ENCODE measurements at regions not wholly inside any gene's neighbourhood (a gene's known extent, or its start where the extent isn't known, plus 50 kb on each side); places are given as distances from the start of the nearest gene placed in this dataset.

DNA sequence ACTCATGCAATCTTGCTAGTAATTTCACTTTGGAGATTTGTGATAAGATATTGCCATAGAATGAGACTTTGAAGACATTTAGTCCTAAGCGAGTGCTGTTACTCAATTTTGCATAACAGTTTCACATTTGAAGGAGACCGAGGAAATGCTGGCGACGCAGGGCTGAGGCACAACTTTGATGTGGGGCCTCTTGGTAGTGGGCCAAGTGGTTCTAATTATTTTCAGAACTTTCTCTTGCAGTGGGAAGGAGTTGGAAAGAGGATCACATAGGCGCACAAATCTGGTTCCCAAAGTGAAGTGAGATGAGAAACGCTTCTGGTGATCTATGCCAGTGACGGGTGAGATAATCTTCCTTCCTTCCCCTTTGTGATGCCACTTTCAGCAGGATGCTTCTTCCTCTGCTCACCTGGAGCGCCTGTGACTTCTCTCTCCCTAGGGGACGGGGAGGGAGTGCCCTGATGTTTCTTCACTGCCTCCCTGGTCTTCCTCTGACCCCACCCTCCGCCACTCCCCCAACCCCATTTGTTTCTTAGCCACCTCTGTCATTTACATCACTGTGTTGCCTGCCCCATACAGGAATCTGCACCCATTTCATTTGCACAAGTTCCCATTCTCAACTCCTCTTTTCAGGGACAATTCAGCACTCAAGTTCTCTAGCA is 138.9 kb upstream of the MID1 start:
- H3K4me1 Mint-ChIP-seq: no peaks in the 10 kb centered on the region
- DNase-seq: no peak
- no peaks in the 10 kb centered on the region for H3K36me3 Mint-ChIP-seq (ENCODE audit: low read depth)
- H3K4me3 Mint-ChIP-seq: no peak overlapping the region
- H3K27ac Mint-ChIP-seq: no peak overlapping the region
- H3K9me3 Mint-ChIP-seq: no peaks in the 10 kb centered on the region
- no peaks in the 10 kb centered on the region for H3K27me3 Mint-ChIP-seq
- ATAC-seq: no peak

DNA sequence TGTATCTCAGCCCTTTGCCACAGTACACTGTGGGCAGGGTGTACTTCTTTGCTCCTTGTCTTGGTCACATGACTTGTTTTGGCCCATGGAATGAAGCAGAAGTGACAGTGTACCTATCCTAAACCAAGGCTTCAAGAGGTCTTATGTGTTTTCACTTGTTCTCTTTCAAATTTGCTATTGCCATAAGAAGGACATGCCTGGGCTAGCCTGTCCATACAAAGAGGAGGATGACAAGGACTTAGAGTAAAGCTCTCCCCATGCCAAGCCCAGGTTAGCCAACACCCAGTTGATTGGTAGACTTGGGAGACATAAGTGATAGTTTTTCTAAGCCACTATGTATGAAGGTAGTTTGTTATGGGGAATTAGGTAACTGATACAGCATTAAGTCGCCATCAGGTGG is 141.1 kb upstream of the MID1 start:
- Mint-ChIP-seq H3K4me1 (no peaks in the 10 kb centered on the region), H3K27ac (no peak overlapping the region), H3K9me3 (no peaks in the 10 kb centered on the region), H3K27me3 (no peaks in the 10 kb centered on the region), H3K4me3 (no peak overlapping the region), H3K36me3 (ENCODE audit: low read depth) (no peaks in the 10 kb centered on the region)
- no peak for DNase-seq
- no peak for ATAC-seq

DNA sequence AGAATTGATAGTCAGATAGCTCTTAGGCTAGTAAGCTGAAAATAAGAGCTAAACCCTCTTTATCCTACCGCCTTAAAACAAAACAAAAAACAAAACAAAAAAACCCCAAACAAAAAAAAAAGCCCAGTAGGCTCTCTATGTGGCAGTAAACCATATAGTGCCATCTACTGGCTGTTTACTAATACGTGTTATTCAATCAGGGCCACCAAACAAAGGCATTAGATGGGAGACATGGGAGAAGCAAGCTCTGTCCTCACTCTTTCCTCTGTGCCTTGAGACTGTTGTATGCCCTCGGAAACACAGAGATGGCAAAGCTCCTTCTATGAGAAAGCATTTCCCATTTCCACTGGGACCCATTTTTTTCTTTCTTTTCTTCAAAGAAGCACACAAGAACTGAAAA is 148.8 kb upstream of the MID1 start:
- H3K9me3 Mint-ChIP-seq: no peaks in the 10 kb centered on the region
- H3K36me3 Mint-ChIP-seq (ENCODE audit: low read depth): no peaks in the 10 kb centered on the region
- H3K27me3 Mint-ChIP-seq: no peaks in the 10 kb centered on the region
- no peak overlapping the region for H3K4me3 Mint-ChIP-seq
- no peak for DNase-seq
- H3K4me1 Mint-ChIP-seq: no peaks in the 10 kb centered on the region
- no peak overlapping the region for H3K27ac Mint-ChIP-seq
- ATAC-seq: no peak

DNA sequence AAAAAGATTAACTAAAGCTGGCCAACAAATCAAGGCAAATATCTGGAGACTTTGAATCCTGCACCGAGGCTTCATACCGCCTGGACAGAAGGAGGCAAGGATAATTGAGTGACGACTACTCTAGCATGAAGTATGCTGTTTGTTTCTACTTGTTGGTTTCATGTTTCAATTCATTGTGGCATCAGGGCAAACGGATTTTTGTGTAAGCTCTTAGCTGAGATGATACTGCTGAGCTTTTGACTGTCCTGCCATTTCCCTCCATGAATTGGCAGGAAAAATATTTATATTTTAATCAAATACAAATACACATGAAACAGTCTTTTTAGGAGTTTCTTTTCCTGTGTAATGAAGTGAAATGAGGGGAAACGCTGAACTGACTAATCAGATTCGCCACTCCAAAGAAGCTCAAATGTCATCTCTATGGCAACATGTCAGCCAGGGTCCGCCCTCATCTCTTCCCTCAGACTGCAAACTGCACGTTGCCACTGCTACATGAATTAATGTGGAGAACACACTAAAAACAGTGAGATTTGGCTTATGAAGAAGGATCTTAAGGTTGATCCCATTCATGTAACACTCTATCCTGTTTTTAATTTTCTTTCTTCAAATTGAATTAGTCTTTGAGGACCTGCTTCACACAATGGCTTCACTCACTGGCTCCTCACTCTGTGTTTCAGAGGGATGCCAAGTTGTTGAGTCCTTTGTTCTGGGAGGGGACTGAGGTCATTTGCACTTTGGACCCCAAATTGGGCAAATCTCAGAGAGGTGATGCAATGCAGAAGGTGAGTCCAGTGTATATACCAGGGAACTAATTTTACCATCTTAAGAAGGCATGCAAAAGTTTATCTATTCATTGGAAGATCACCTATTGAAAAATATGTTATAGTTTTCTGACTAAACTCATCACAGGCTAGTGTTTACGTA is 149.6 kb upstream of the MID1 start:
- ATAC-seq (no peak), DNase-seq (no peak)
- Mint-ChIP-seq H3K4me3 (no peak overlapping the region), H3K27me3 (no peaks in the 10 kb centered on the region), H3K9me3 (no peaks in the 10 kb centered on the region), H3K27ac (no peak overlapping the region), H3K36me3 (ENCODE audit: low read depth) (no peaks in the 10 kb centered on the region), H3K4me1 (no peaks in the 10 kb centered on the region)

DNA sequence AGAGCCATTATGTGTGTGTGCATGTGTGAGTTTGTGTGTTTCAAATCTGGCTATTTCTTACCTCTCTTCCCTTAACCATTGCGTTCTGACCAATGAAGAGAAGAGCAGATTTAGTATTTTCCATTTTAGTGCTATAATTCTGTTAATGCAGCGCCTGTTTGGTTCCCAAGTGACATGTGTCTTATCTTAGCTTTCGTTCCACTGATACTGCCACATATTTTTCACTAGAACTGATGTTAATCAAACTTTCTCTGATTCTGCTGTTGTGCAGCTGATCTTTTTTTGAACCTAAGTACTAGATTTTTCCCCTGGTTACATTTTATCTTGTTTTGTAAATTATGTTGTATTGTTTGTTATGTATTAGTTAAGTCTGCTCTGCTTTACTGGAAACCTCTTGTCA is 152.9 kb upstream of the MID1 start:
- Mint-ChIP-seq H3K27me3 (no peaks in the 10 kb centered on the region), H3K27ac (no peak overlapping the region), H3K36me3 (ENCODE audit: low read depth) (no peaks in the 10 kb centered on the region), H3K4me3 (no peak overlapping the region), H3K9me3 (no peaks in the 10 kb centered on the region), H3K4me1 (no peaks in the 10 kb centered on the region)
- no peak for ATAC-seq
- no peak for DNase-seq

DNA sequence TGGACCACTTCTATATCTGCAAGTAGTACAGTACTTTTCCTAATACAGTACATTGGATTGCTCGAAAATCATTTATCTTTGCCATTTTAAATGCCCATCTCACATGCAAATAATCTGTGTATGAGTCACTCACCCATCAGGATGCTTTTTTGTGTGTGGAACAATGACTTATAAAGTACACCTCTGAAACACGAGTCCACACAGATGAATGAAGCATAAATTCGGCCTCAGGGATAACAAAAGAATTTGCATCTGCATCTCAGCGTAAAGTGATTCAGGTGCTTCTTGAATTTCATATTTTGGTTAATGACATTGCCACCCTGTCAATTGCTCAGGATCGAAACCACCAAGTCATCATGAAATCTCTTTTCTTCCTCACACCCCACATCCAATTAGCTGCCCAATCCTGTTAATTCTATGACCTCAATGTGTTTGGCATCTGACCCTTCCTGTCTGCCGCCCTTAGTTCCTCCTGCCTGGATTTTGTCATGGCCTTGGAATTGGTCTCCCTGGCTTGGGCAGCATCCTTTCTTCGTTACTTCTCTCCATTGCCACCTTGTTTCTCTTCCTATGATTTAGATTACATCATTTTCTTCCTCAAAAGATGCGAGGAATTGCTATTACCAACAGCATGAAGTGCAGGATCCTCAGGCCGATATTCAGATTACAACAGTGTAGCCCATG is 161.6 kb upstream of the MID1 start:
- Mint-ChIP-seq H3K9me3 (no peaks in the 10 kb centered on the region), H3K27me3 (no peaks in the 10 kb centered on the region)

GRCh38 chrX:10783451-10783995 is 163.1 kb upstream of the MID1 start:
- DNase-seq: no peak
- no peak overlapping the region for H3K27ac Mint-ChIP-seq
- no peaks in the 10 kb centered on the region for H3K9me3 Mint-ChIP-seq
- H3K4me3 Mint-ChIP-seq: no peak overlapping the region
- no peaks in the 10 kb centered on the region for H3K4me1 Mint-ChIP-seq
- H3K36me3 Mint-ChIP-seq (ENCODE audit: low read depth): no peaks in the 10 kb centered on the region
- no peaks in the 10 kb centered on the region for H3K27me3 Mint-ChIP-seq
- ATAC-seq: no peak

More for the DNA sequence above, 161.6 kb upstream of the MID1 start:
- Mint-ChIP-seq H3K4me3 (no peak overlapping the region), H3K27ac (no peak overlapping the region), H3K4me1 (no peaks in the 10 kb centered on the region), H3K36me3 (ENCODE audit: low read depth) (no peaks in the 10 kb centered on the region)
- ATAC-seq (no peak), DNase-seq (no peak)

- H3K4me1 Mint-ChIP-seq: no peaks in the 10 kb centered on the region
- H3K9me3 Mint-ChIP-seq: no peaks in the 10 kb centered on the region
- H3K27me3 Mint-ChIP-seq: no peaks in the 10 kb centered on the region
- H3K4me3 Mint-ChIP-seq: no peak overlapping the region
- H3K36me3 Mint-ChIP-seq (ENCODE audit: low read depth): no peaks in the 10 kb centered on the region
- H3K27ac Mint-ChIP-seq: no peak overlapping the region
- no peak for ATAC-seq
- no peak for DNase-seq
These were observed 166.9 kb upstream of the MID1 start for GRCh38 chrX:10787264-10787663.

GRCh38 chrX:10794203-10794630 is 173.8 kb upstream of the MID1 start:
- Mint-ChIP-seq H3K4me1 (no peaks in the 10 kb centered on the region), H3K36me3 (ENCODE audit: low read depth) (no peaks in the 10 kb centered on the region), H3K4me3 (no peak overlapping the region), H3K27ac (no peak overlapping the region), H3K9me3 (no peaks in the 10 kb centered on the region), H3K27me3 (no peaks in the 10 kb centered on the region)
- ATAC-seq (no peak), DNase-seq (no peak)

DNA sequence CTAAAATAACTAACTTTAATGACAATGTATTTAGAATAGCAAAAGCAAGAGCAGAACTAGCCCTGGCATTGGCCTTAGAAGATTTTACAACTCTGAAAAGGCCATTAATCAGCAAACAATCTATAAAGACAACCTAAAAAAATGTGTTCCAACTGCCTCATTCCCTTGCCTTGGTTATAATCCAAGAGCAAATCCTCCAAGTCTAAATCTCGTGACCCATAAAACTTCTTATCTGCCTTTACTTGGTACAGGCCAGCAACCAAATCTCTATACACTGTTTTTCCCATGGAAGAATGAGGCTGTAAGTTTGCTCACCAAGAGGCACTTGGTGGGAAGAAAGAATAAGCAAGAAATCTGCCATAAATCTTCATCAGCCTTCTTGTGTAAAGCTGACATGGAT is 175.3 kb upstream of the MID1 start:
- H3K4me3 Mint-ChIP-seq: no peak overlapping the region
- DNase-seq: no peak
- H3K4me1 Mint-ChIP-seq: no peaks in the 10 kb centered on the region
- no peak for ATAC-seq
- no peak overlapping the region for H3K27ac Mint-ChIP-seq
- no peaks in the 10 kb centered on the region for H3K36me3 Mint-ChIP-seq (ENCODE audit: low read depth)
- H3K27me3 Mint-ChIP-seq: no peaks in the 10 kb centered on the region
- no peaks in the 10 kb centered on the region for H3K9me3 Mint-ChIP-seq

- H3K4me3 Mint-ChIP-seq: no peak overlapping the region
- DNase-seq (no peak), ATAC-seq (no peak)
- H3K4me1 Mint-ChIP-seq: no peaks in the 10 kb centered on the region
- H3K27me3 Mint-ChIP-seq: no peaks in the 10 kb centered on the region
- H3K36me3 Mint-ChIP-seq (ENCODE audit: low read depth): no peaks in the 10 kb centered on the region
- no peak overlapping the region for H3K27ac Mint-ChIP-seq
- no peaks in the 10 kb centered on the region for H3K9me3 Mint-ChIP-seq
These were observed 177.1 kb upstream of the MID1 start for GRCh38 chrX:10797466-10797865.

GRCh38 chrX:10798041-10798440 is 177.7 kb upstream of the MID1 start:
- H3K4me1 Mint-ChIP-seq: no peaks in the 10 kb centered on the region
- H3K27ac Mint-ChIP-seq: no peak overlapping the region
- H3K9me3 Mint-ChIP-seq: no peaks in the 10 kb centered on the region
- no peak for ATAC-seq
- H3K4me3 Mint-ChIP-seq: no peak overlapping the region
- H3K27me3 Mint-ChIP-seq: no peaks in the 10 kb centered on the region
- no peak for DNase-seq
- no peaks in the 10 kb centered on the region for H3K36me3 Mint-ChIP-seq (ENCODE audit: low read depth)

DNA sequence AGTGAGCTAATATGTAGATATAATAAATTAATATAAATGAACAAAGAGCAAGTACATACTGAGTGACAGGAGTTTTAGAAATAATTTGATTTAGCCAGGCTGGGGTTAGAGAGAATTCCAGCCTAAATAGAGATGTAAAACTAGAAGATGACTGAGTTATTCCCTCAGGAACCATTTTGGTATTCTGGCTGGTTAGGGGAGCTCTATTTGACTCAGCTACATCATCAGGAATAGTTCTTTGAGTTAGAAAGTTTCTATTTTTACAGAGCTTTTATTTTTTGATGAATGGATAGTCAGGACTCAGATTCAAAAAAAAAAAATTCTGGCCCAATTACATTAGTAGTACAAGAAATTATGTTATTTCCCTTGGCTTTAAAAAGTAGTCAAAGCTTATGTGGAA is 180.4 kb upstream of the MID1 start:
- no peak for DNase-seq
- H3K36me3 Mint-ChIP-seq (ENCODE audit: low read depth): no peaks in the 10 kb centered on the region
- no peaks in the 10 kb centered on the region for H3K9me3 Mint-ChIP-seq
- no peak overlapping the region for H3K4me3 Mint-ChIP-seq
- H3K27me3 Mint-ChIP-seq: no peaks in the 10 kb centered on the region
- H3K4me1 Mint-ChIP-seq: no peaks in the 10 kb centered on the region
- no peak for ATAC-seq
- no peak overlapping the region for H3K27ac Mint-ChIP-seq

DNA sequence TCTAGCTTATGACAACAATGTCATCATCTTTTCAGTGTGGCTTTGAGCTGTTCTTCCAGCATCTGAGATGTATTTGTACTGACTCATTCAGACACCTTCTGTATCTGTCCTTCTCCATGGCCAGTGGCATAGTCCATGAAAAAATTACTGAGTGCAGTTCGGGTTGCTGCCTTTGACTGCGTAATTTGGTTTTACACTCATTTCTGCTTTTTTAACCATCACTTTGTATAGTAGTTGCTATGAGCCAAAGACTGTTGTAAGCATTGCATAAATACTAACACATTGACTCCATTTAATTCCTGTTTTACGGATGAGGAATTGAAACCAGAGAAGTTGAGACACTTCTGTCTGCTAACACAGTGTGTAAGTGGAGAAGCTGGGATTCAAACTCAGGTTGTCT is 190.7 kb upstream of the MID1 start:
- Mint-ChIP-seq H3K9me3 (peaks cover 3% of the 10 kb centered on the region), H3K27ac (no peak overlapping the region), H3K36me3 (ENCODE audit: low read depth) (no peaks in the 10 kb centered on the region), H3K4me1 (no peaks in the 10 kb centered on the region), H3K27me3 (no peaks in the 10 kb centered on the region), H3K4me3 (no peak overlapping the region)
- DNase-seq (no peak), ATAC-seq (no peak)

DNA sequence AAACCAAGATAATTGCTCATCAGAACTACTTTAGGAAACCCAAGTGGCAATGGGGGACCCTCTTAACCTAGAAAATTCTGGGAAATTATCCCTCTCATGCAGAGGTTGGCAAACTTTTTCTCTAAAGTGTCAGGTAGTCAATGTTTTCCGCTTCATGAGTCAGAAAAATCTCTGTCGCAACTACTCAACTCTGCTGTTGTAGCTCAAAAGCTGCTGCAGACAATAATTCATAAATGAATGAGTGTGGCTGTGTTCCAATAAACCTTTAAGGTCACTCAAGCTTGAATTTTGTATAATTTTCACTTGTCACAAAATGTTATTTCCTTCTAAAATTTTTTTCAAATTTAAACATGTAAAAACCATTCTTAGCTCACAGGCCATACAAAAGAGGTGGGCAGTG is 193.4 kb upstream of the MID1 start:
- no peaks in the 10 kb centered on the region for H3K4me1 Mint-ChIP-seq
- no peak overlapping the region for H3K27ac Mint-ChIP-seq
- H3K27me3 Mint-ChIP-seq: no peaks in the 10 kb centered on the region
- no peak overlapping the region for H3K4me3 Mint-ChIP-seq
- ATAC-seq (no peak), DNase-seq (no peak)
- H3K36me3 Mint-ChIP-seq (ENCODE audit: low read depth): no peaks in the 10 kb centered on the region
- no peaks in the 10 kb centered on the region for H3K9me3 Mint-ChIP-seq
